ENCODE measurements at regions not wholly inside any gene's neighbourhood (a gene's known extent, or its start where the extent isn't known, plus 50 kb on each side); places are given as distances from the start of the nearest gene placed in this dataset.

GRCh38 chr9:107942856-107943255 lies 453.3 kb upstream of the KLF4 start:
- TF ChIP-seq POLR2A (IDR thresholded peaks at IDR 0.05): no peak
- no peak for TF ChIP-seq CTCF (IDR thresholded peaks at IDR 0.05)
- no peak for TF ChIP-seq POLR2AphosphoS5 (IDR thresholded peaks at IDR 0.05)
- TF ChIP-seq EP300 (IDR thresholded peaks at IDR 0.05; ENCODE audit: low read depth): no peak

Data from transverse colon (tissue), 4 donors.